IMR-90 (cell line): ENCODE measurements at regions not wholly inside any gene's neighbourhood (a gene's known extent, or its start where the extent isn't known, plus 50 kb on each side); places are given as distances from the start of the nearest gene placed in this dataset.

ENCODE experiments used
- ATAC-seq: fragments of 200-7000 bp; cut with Tn5 transposase; 2 replicates; pipeline ENCODE4 v1.9.1; 2020; ENCODE audit warnings: low read depth, mild to moderate bottlenecking, moderate library complexity
- BruUV-seq: library from RNA; stranded (reverse); fragments of 400-500 nt; replicated peaks from 2 replicates; lab custom pipeline; 2021; lab: Mats Ljungman, UMichigan
- CTCF ChIA-PET: fragments of 300-600 bp; formaldehyde crosslinking; extraction: SDS; loops from one replicate; lab custom pipeline; 2021; ENCODE audit warnings: antibody characterized with exemption; lab: Yijun Ruan, JAX
- POLR2A ChIA-PET: fragments of 300-600 bp; sonication (Branson Sonifier 250); formaldehyde crosslinking; loops from one replicate; lab custom pipeline; 2022; ENCODE audit warnings: antibody characterized with exemption; ENCODE audit not compliant: unreplicated experiment; lab: Charles Lee
- DNase-seq: peaks from one replicate; pipeline ENCODE4 v3.0.0; 2013
- H2AFZ ChIP-seq: replicated peaks from 2 replicates; pipeline ENCODE3; 2013; ENCODE audit warnings: low read length, mild to moderate bottlenecking; ENCODE audit not compliant: poor library complexity
- H2AK5ac ChIP-seq: 2 replicates; pipeline ENCODE4 v1.6.1; 2013; ENCODE audit warnings: low read depth, low read length, inconsistent platforms
- H2AK9ac ChIP-seq: replicated peaks from 2 replicates; pipeline ENCODE3; 2013; ENCODE audit warnings: mild to moderate bottlenecking, low read depth, low read length, moderate library complexity; ENCODE audit not compliant: poor library complexity
- H2BK120ac ChIP-seq: 2 replicates; pipeline ENCODE4 v1.6.1; 2013; ENCODE audit warnings: low read depth, low read length, inconsistent platforms
- H2BK15ac ChIP-seq: 3 replicates; pipeline ENCODE4 v1.6.1; 2013; ENCODE audit warnings: low read depth, low read length, inconsistent platforms
- H2BK20ac ChIP-seq: 2 replicates; pipeline ENCODE4 v1.6.1; 2013; ENCODE audit warnings: low read depth, mild to moderate bottlenecking, inconsistent platforms, low read length, moderate library complexity
- H2BK5ac ChIP-seq: 2 replicates; pipeline ENCODE4 v1.6.1; 2013; ENCODE audit warnings: mild to moderate bottlenecking, low read depth, low read length, inconsistent platforms; ENCODE audit not compliant: poor library complexity, severe bottlenecking
- H3K14ac ChIP-seq: replicated peaks from 2 replicates; pipeline ENCODE4 v1.6.1; 2013; ENCODE audit warnings: low read depth, low read length, inconsistent platforms
- H3K18ac ChIP-seq: 2 replicates; pipeline ENCODE4 v1.6.1; 2013; ENCODE audit warnings: low read depth, low read length, control low read depth
- H3K23ac ChIP-seq: 2 replicates; pipeline ENCODE4 v1.6.1; 2013; ENCODE audit warnings: low read depth, low read length, inconsistent platforms
- H3K27ac ChIP-seq: 2 replicates; pipeline ENCODE4 v1.5.1; 2013; ENCODE audit warnings: mild to moderate bottlenecking, control low read depth, low read length; ENCODE audit not compliant: insufficient read depth
- H3K27me3 ChIP-seq: 2 replicates; pipeline ENCODE4 v1.6.1; 2013; ENCODE audit warnings: low read length; ENCODE audit not compliant: control insufficient read depth, insufficient read depth
- H3K36me3 ChIP-seq: 2 replicates; pipeline ENCODE4 v1.6.1; 2013; ENCODE audit warnings: low read length, mixed read lengths; ENCODE audit not compliant: control insufficient read depth, insufficient read depth
- H3K4ac ChIP-seq: 2 replicates; pipeline ENCODE4 v1.6.1; 2013; ENCODE audit warnings: low read depth, low read length, inconsistent platforms
- H3K4me1 ChIP-seq: 2 replicates; pipeline ENCODE4 v1.6.1; 2013; ENCODE audit warnings: low read length, mixed read lengths; ENCODE audit not compliant: control insufficient read depth, insufficient read depth
- H3K4me2 ChIP-seq: 2 replicates; pipeline ENCODE4 v1.6.1; 2013; ENCODE audit warnings: low read depth, mild to moderate bottlenecking, control low read depth, low read length, moderate library complexity
- H3K4me3 ChIP-seq: 2 replicates; pipeline ENCODE4 v1.5.1; 2013; ENCODE audit warnings: low read depth, mild to moderate bottlenecking, control low read depth, low read length, moderate library complexity; ENCODE audit not compliant: insufficient read depth
- H3K56ac ChIP-seq: 2 replicates; pipeline ENCODE4 v1.6.1; 2013; ENCODE audit warnings: low read length, inconsistent platforms; ENCODE audit not compliant: insufficient read depth; ENCODE audit errors: extremely low read depth
- H3K79me1 ChIP-seq, 2 experiments: 2 replicates each; pipeline ENCODE4 v1.6.1; 2013; ENCODE audit warnings: low read length in 2 of 2, inconsistent platforms in 1 of 2, low read depth in 1 of 2
- H3K9ac ChIP-seq: 2 replicates; pipeline ENCODE4 v1.6.1; 2013; ENCODE audit warnings: low read depth, low read length, control low read depth
- H3K9me1 ChIP-seq: 2 replicates; pipeline ENCODE4 v1.6.1; 2013; ENCODE audit warnings: low read length, inconsistent platforms; ENCODE audit not compliant: insufficient read depth
- H3K9me3 ChIP-seq: 2 replicates; pipeline ENCODE4 v1.6.1; 2013; ENCODE audit warnings: low read length; ENCODE audit not compliant: control insufficient read depth, insufficient read depth
- H4K20me1 ChIP-seq: 2 replicates; pipeline ENCODE4 v1.6.1; 2013; ENCODE audit warnings: low read length, inconsistent platforms; ENCODE audit not compliant: insufficient read depth
- H4K5ac ChIP-seq: 2 replicates; pipeline ENCODE4 v1.6.1; 2013; ENCODE audit warnings: mild to moderate bottlenecking, low read depth, low read length, control low read depth
- H4K8ac ChIP-seq, 2 experiments: 2 replicates each; pipeline ENCODE4 v1.6.1; 2013; ENCODE audit warnings: low read depth in 2 of 2, low read length in 2 of 2, control low read depth in 1 of 2, inconsistent platforms in 1 of 2
- H4K91ac ChIP-seq: 2 replicates; pipeline ENCODE4 v1.6.1; 2013; ENCODE audit warnings: low read depth, low read length, inconsistent platforms; ENCODE audit not compliant: insufficient read depth
- BHLHE40 ChIP-seq: fragments of 150-350 bp; IDR thresholded peaks from 2 replicates; pipeline ENCODE4 v1.6.1; 2016; ENCODE audit warnings: mild to moderate bottlenecking, low read depth, low read length
- CEBPB ChIP-seq: IDR thresholded peaks from 2 replicates; pipeline ENCODE4 v1.6.1; 2012; ENCODE audit warnings: low read depth, low read length, improper control_type of control experiment
- CHD1 ChIP-seq: IDR thresholded peaks from 2 replicates; pipeline ENCODE4 v1.6.1; 2012; ENCODE audit warnings: low read depth, low read length, improper control_type of control experiment
- FOS ChIP-seq: fragments of 150-350 bp; IDR thresholded peaks from 2 replicates; pipeline ENCODE4 v1.6.1; 2016; ENCODE audit warnings: low read depth, low read length
- MAFK ChIP-seq: IDR thresholded peaks from 2 replicates; pipeline ENCODE4 v1.6.1; 2012; ENCODE audit warnings: low read depth, low read length, improper control_type of control experiment
- MAZ ChIP-seq: IDR thresholded peaks from 2 replicates; pipeline ENCODE4 v1.6.1; 2012; ENCODE audit warnings: low read depth, mild to moderate bottlenecking, low read length, improper control_type of control experiment, moderate library complexity, borderline replicate concordance
- MXI1 ChIP-seq: IDR thresholded peaks from 2 replicates; pipeline ENCODE4 v1.6.1; 2012; ENCODE audit warnings: low read depth, mild to moderate bottlenecking, low read length, moderate library complexity, borderline replicate concordance
- NFE2L2 ChIP-seq: fragments of 150-350 bp; IDR thresholded peaks from 2 replicates; pipeline ENCODE4 v1.6.1; 2016; ENCODE audit warnings: low read depth, mild to moderate bottlenecking, low read length
- POLR2A ChIP-seq: IDR thresholded peaks from 2 replicates; pipeline ENCODE4 v1.6.1; 2012; ENCODE audit warnings: mild to moderate bottlenecking, low read depth, low read length
- RAD21 ChIP-seq: IDR thresholded peaks from 2 replicates; pipeline ENCODE4 v1.6.1; 2012; ENCODE audit warnings: low read length, improper control_type of control experiment
- RCOR1 ChIP-seq: IDR thresholded peaks from 2 replicates; pipeline ENCODE4 v1.6.1; 2012; ENCODE audit warnings: mild to moderate bottlenecking, low read length, improper control_type of control experiment; ENCODE audit not compliant: insufficient replicate concordance
- RFX5 ChIP-seq: IDR thresholded peaks from 2 replicates; pipeline ENCODE4 v1.8.0; 2012; ENCODE audit warnings: low read depth, mild to moderate bottlenecking, low read length, moderate library complexity
- SMC3 ChIP-seq: fragments of 150-350 bp; IDR thresholded peaks from 2 replicates; pipeline ENCODE4 v1.6.1; 2016; ENCODE audit warnings: low read depth, mild to moderate bottlenecking, antibody characterized with exemption, low read length, moderate library complexity
- USF2 ChIP-seq: fragments of 150-350 bp; IDR thresholded peaks from 2 replicates; pipeline ENCODE4 v1.6.1; 2017; ENCODE audit warnings: mild to moderate bottlenecking, antibody characterized with exemption, low read length, low read depth
- WGBS, 2 experiments: methylation state at CpG; one replicate each; pipeline versions ENCODE4 v1.1.5 to v1.1.7; 2013; ENCODE audit warnings: missing lambda C conversion rate in 2 of 2; ENCODE audit not compliant: insufficient read length in 1 of 2; ENCODE audit errors: extremely low coverage in 2 of 2; 5-methylcytosine and 5-hydroxymethylcytosine counted together
- dilution Hi-C: fragments of 300-500 bp; cut with HindIII; formaldehyde crosslinking; loops from one replicate; pipeline ENCODE4 v1.14.3; 2018; ENCODE audit warnings: low sequenced_read_pairs; ENCODE audit not compliant: unreplicated experiment
- in situ Hi-C: fragments of 300-500 bp; cut with MboI; formaldehyde crosslinking; loops from 3 replicates; pipeline ENCODE4 v1.14.3; 2019; ENCODE audit warnings: low sequenced_read_pairs, inconsistent platforms, mixed read lengths
- intact Hi-C: fragments of 100-400 bp; cut with micrococcal nuclease; formaldehyde crosslinking; loops from 2 replicates; pipeline ENCODE4 v1.10.0; 2022
- TF ChIP-seq, protein P1 (sequence below): conservative IDR thresholded peaks from 2 replicates; pipeline ENCODE4 v1.5.1; 2012; ENCODE audit warnings: mild to moderate bottlenecking, low read depth, low read length, improper control_type of control experiment
- TF ChIP-seq, protein P2 (sequence below): fragments of 150-350 bp; IDR thresholded peaks from 2 replicates; pipeline ENCODE4 v1.6.1; 2016; ENCODE audit warnings: low read depth, mild to moderate bottlenecking, low read length, moderate library complexity, borderline replicate concordance

- dilution Hi-C loops (no loop called here), in situ Hi-C loops (no loop called here), intact Hi-C loops (no loop called here)
- POLR2A ChIA-PET = no interaction called here
- Histone ChIP-seq H4K8ac (no peak overlapping the region), H2AK9ac (no peak overlapping the region), H2BK5ac (no peak overlapping the region), H2BK15ac (no peak overlapping the region), H3K27ac (no peak overlapping the region), H3K79me1 (no peaks in the 10 kb centered on the region), H2BK120ac (no peak overlapping the region), H4K20me1 (no peaks in the 10 kb centered on the region), H3K18ac (no peak overlapping the region), H3K36me3 (no peaks in the 10 kb centered on the region), H3K27me3 (peaks cover 2% of the 10 kb centered on the region; the same call in 1 of the 2 replicates), H3K4ac (no peak overlapping the region), H3K4me2 (no peak overlapping the region), H3K14ac (no peak overlapping the region), H3K4me3 (no peak overlapping the region), H3K56ac (no peak overlapping the region), H2AK5ac (no peak overlapping the region), H4K5ac (no peak overlapping the region), H2BK20ac (no peak overlapping the region), H3K9me3 (no peaks in the 10 kb centered on the region; the same call in 1 of the 2 replicates), H4K91ac (no peak overlapping the region), H3K9me1 (no peaks in the 10 kb centered on the region), H3K4me1 (no peaks in the 10 kb centered on the region), H3K23ac (no peak overlapping the region), H3K9ac (no peak overlapping the region), H2AFZ (no peak overlapping the region)
- TF ChIP-seq POLR2A = no peak
- no peak for TF ChIP-seq RCOR1
- TF ChIP-seq, protein P1, sequence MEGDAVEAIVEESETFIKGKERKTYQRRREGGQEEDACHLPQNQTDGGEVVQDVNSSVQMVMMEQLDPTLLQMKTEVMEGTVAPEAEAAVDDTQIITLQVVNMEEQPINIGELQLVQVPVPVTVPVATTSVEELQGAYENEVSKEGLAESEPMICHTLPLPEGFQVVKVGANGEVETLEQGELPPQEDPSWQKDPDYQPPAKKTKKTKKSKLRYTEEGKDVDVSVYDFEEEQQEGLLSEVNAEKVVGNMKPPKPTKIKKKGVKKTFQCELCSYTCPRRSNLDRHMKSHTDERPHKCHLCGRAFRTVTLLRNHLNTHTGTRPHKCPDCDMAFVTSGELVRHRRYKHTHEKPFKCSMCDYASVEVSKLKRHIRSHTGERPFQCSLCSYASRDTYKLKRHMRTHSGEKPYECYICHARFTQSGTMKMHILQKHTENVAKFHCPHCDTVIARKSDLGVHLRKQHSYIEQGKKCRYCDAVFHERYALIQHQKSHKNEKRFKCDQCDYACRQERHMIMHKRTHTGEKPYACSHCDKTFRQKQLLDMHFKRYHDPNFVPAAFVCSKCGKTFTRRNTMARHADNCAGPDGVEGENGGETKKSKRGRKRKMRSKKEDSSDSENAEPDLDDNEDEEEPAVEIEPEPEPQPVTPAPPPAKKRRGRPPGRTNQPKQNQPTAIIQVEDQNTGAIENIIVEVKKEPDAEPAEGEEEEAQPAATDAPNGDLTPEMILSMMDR = no peak
- no peak for TF ChIP-seq MXI1
- TF ChIP-seq RAD21 = no peak
- TF ChIP-seq USF2 = no peak
- no peak for TF ChIP-seq MAZ
- TF ChIP-seq BHLHE40 = no peak
- TF ChIP-seq SMC3 = no peak
- TF ChIP-seq MAFK = no peak
- TF ChIP-seq RFX5 = no peak
- TF ChIP-seq, protein P2, sequence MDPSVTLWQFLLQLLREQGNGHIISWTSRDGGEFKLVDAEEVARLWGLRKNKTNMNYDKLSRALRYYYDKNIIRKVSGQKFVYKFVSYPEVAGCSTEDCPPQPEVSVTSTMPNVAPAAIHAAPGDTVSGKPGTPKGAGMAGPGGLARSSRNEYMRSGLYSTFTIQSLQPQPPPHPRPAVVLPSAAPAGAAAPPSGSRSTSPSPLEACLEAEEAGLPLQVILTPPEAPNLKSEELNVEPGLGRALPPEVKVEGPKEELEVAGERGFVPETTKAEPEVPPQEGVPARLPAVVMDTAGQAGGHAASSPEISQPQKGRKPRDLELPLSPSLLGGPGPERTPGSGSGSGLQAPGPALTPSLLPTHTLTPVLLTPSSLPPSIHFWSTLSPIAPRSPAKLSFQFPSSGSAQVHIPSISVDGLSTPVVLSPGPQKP = no peak
- no peak for TF ChIP-seq CEBPB
- no peak for TF ChIP-seq CHD1
- TF ChIP-seq NFE2L2 = no peak
- no peak for TF ChIP-seq FOS
- DNase-seq = no peak
- 100% methylated on average over 1 of the region's 2 CpGs; no CpG with 5 or more reads in 1 of the 2 experiments for WGBS, 2 experiments
- no peak for ATAC-seq
- no TSS peak for BruUV-seq
- CTCF ChIA-PET = interaction anchor here (2.0 kb wide), 1 partner anchor 11 kb away, joined by 6 read pairs; no protein-coding TSS in a partner anchor
These were observed 151.5 kb upstream of the PDE1C start for GRCh38 chr7:32221736-32222135.
